ENCODE measurements at regions not wholly inside any gene's neighbourhood (a gene's known extent, or its start where the extent isn't known, plus 50 kb on each side); places are given as distances from the start of the nearest gene placed in this dataset.

DNA sequence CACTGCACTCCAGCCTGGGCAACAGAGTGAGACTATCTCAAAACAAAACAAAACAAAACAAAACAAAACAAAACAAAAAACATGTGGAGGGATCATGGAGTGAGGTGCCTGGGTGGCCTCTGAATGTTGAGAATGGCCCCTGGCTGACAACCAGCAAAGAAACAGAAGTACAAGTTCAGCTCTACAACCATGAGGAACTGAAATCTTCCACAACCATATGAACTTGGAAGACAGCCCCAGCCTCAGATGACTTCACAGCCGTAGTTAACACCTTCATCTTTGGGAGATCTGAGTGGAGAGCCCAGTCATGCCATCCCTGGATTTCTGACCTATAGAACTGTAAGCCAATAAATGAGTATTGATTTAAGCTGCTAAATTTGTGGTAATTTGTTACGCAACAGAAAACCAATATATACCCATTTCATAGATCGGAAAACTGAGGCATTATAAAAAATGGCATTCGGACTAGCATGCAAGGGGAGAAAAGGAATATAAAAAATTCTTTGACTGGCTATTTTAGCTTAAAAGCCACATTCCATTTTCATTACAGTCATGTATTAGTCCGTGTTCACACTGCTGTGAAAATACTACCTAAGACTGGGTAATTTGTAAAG, 138.7 kb upstream of the RAPGEF2 start:
- Histone ChIP-seq H3K4me2 (ENCODE audit: extremely low read depth, insufficient read depth, low read length) (no peak overlapping the region), H3K9me3 (ENCODE audit: control insufficient read depth, insufficient read depth, low read depth, low read length) (no peaks in the 10 kb centered on the region), H2AFZ (ENCODE audit: low read length) (no peak overlapping the region), H3K9ac (ENCODE audit: insufficient read depth, low read length) (no peak overlapping the region), H3K4me1 (ENCODE audit: control insufficient read depth, extremely low read depth, insufficient read depth, low read length) (no peaks in the 10 kb centered on the region), H4K20me1 (ENCODE audit: control insufficient read depth, extremely low read depth, insufficient read depth, low read length) (no peaks in the 10 kb centered on the region), H3K27ac (ENCODE audit: insufficient read depth, low read length) (no peak overlapping the region), H3K36me3 (ENCODE audit: control insufficient read depth, insufficient read depth, low read length) (no peaks in the 10 kb centered on the region), H3K27me3 (ENCODE audit: control insufficient read depth, insufficient read depth, low read length) (no peaks in the 10 kb centered on the region), H3K4me3 (replicated peaks in 1 of 4; ENCODE audit: control extremely low read depth in 1 of 4, insufficient read depth in 1 of 4, low read depth in 3 of 4, low read length in 4 of 4) (no peak overlapping the region), H3K79me2 (ENCODE audit: control insufficient read depth, insufficient read depth, low read length) (no peaks in the 10 kb centered on the region)
- TF ChIP-seq EZH2 (IDR thresholded peaks at IDR 0.05; ENCODE audit: low read length, missing control alignments), result no peak
- TF ChIP-seq, protein P1, sequence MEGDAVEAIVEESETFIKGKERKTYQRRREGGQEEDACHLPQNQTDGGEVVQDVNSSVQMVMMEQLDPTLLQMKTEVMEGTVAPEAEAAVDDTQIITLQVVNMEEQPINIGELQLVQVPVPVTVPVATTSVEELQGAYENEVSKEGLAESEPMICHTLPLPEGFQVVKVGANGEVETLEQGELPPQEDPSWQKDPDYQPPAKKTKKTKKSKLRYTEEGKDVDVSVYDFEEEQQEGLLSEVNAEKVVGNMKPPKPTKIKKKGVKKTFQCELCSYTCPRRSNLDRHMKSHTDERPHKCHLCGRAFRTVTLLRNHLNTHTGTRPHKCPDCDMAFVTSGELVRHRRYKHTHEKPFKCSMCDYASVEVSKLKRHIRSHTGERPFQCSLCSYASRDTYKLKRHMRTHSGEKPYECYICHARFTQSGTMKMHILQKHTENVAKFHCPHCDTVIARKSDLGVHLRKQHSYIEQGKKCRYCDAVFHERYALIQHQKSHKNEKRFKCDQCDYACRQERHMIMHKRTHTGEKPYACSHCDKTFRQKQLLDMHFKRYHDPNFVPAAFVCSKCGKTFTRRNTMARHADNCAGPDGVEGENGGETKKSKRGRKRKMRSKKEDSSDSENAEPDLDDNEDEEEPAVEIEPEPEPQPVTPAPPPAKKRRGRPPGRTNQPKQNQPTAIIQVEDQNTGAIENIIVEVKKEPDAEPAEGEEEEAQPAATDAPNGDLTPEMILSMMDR (conservative IDR thresholded peaks at IDR 0.05 in 1 of 2, IDR thresholded peaks at IDR 0.05 in 1 of 2; ENCODE audit: low read depth in 1 of 2, low read length in 2 of 2), result no peak
- no peak for DNase-seq (ENCODE audit: low read depth in 2 of 2)

DNA sequence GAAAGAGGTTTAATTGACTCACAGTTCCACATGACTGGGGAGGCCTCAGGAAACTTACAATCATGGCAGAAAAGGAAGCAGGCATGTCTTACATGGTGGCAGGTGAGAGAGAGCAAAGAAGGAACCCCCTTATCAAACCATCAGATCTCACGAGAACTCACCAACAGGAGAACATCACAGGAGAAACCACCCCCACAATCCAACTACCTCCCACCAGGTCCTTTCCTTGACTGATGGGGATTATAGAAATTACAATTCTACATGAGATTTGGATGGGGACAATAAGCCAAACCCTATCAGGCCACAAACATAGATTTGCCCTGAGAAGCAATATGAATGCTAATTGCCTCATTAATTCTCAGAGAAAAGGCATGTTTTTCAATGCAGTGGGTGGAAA, 138.2 kb upstream of the RAPGEF2 start:
- Histone ChIP-seq H3K4me1 (ENCODE audit: control insufficient read depth, extremely low read depth, insufficient read depth, low read length) (no peaks in the 10 kb centered on the region), H3K4me3 (replicated peaks in 1 of 4; ENCODE audit: control extremely low read depth in 1 of 4, insufficient read depth in 1 of 4, low read depth in 3 of 4, low read length in 4 of 4) (no peak overlapping the region), H3K9me3 (ENCODE audit: control insufficient read depth, insufficient read depth, low read depth, low read length) (no peaks in the 10 kb centered on the region), H3K36me3 (ENCODE audit: control insufficient read depth, insufficient read depth, low read length) (no peaks in the 10 kb centered on the region), H4K20me1 (ENCODE audit: control insufficient read depth, extremely low read depth, insufficient read depth, low read length) (no peaks in the 10 kb centered on the region), H3K4me2 (ENCODE audit: extremely low read depth, insufficient read depth, low read length) (no peak overlapping the region), H3K27ac (ENCODE audit: insufficient read depth, low read length) (no peak overlapping the region), H3K27me3 (ENCODE audit: control insufficient read depth, insufficient read depth, low read length) (no peaks in the 10 kb centered on the region), H2AFZ (ENCODE audit: low read length) (no peak overlapping the region), H3K79me2 (ENCODE audit: control insufficient read depth, insufficient read depth, low read length) (no peaks in the 10 kb centered on the region), H3K9ac (ENCODE audit: insufficient read depth, low read length) (no peak overlapping the region)
- no peak for TF ChIP-seq EZH2 (IDR thresholded peaks at IDR 0.05; ENCODE audit: low read length, missing control alignments)
- TF ChIP-seq, protein P1 (conservative IDR thresholded peaks at IDR 0.05 in 1 of 2, IDR thresholded peaks at IDR 0.05 in 1 of 2; ENCODE audit: low read depth in 1 of 2, low read length in 2 of 2), result no peak
- no peak for DNase-seq (ENCODE audit: low read depth in 2 of 2)

DNA sequence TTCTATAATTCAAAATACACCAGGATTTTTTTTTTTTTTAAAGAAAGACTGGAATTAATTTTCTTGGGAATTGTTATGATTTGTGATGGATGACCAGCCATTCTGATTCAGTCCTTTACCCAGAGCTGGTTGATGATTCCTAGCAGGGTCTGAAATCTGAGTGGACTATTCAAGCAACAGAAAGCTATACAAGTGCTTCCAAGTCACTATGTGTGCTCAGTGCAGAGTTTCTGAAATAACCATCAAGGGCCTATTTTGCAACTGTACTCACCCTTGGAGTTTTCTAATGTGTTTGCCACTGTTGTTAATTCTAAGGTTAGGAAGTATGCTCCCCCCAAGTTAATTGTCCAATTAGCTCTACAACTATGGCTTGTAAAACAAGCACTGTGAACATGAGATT, 137.7 kb upstream of the RAPGEF2 start:
- Histone ChIP-seq H3K9me3 (ENCODE audit: control insufficient read depth, insufficient read depth, low read depth, low read length) (no peaks in the 10 kb centered on the region), H3K36me3 (ENCODE audit: control insufficient read depth, insufficient read depth, low read length) (no peaks in the 10 kb centered on the region), H3K27ac (ENCODE audit: insufficient read depth, low read length) (no peak overlapping the region)

More for the DNA sequence above, 137.7 kb upstream of the RAPGEF2 start:
- Histone ChIP-seq H3K27me3 (ENCODE audit: control insufficient read depth, insufficient read depth, low read length) (no peaks in the 10 kb centered on the region), H3K4me2 (ENCODE audit: extremely low read depth, insufficient read depth, low read length) (no peak overlapping the region), H3K79me2 (ENCODE audit: control insufficient read depth, insufficient read depth, low read length) (no peaks in the 10 kb centered on the region), H3K9ac (ENCODE audit: insufficient read depth, low read length) (no peak overlapping the region), H4K20me1 (ENCODE audit: control insufficient read depth, extremely low read depth, insufficient read depth, low read length) (no peaks in the 10 kb centered on the region), H2AFZ (ENCODE audit: low read length) (no peak overlapping the region), H3K4me1 (ENCODE audit: control insufficient read depth, extremely low read depth, insufficient read depth, low read length) (no peaks in the 10 kb centered on the region), H3K4me3 (replicated peaks in 1 of 4; ENCODE audit: control extremely low read depth in 1 of 4, insufficient read depth in 1 of 4, low read depth in 3 of 4, low read length in 4 of 4) (no peak overlapping the region)
- DNase-seq (ENCODE audit: low read depth in 2 of 2), result no peak
- TF ChIP-seq, protein P1 (conservative IDR thresholded peaks at IDR 0.05 in 1 of 2, IDR thresholded peaks at IDR 0.05 in 1 of 2; ENCODE audit: low read depth in 1 of 2, low read length in 2 of 2), result no peak
- no peak for TF ChIP-seq EZH2 (IDR thresholded peaks at IDR 0.05; ENCODE audit: low read length, missing control alignments)
